ENCODE measurements at regions not wholly inside any gene's neighbourhood (a gene's known extent, or its start where the extent isn't known, plus 50 kb on each side); places are given as distances from the start of the nearest gene placed in this dataset.

GRCh38 chr10:109740436-109740835 is 182.9 kb downstream of the XPNPEP1 start:
- Histone ChIP-seq H3K4me3 (ENCODE audit: low read length in 3 of 3) (no peak overlapping the region), H3K27ac (ENCODE audit: low read depth in 2 of 2, low read length in 2 of 2) (no peak overlapping the region), H3K9ac (ENCODE audit: low read length in 3 of 3) (no peak overlapping the region), H3K36me3 (ENCODE audit: control insufficient read depth in 2 of 3, insufficient read depth in 3 of 3, low read length in 3 of 3) (no peaks in the 10 kb centered on the region), H3K9me3 (ENCODE audit: control insufficient read depth in 2 of 3, insufficient read depth in 1 of 3, low read length in 3 of 3) (no peaks in the 10 kb centered on the region), H3K4me1 (ENCODE audit: control insufficient read depth in 2 of 3, insufficient read depth in 2 of 3, low read depth in 1 of 3, low read length in 3 of 3) (no peaks in the 10 kb centered on the region), H3K27me3 (ENCODE audit: control insufficient read depth, insufficient read depth, low read length) (no peaks in the 10 kb centered on the region)
- DNase-seq: no peak
- TF ChIP-seq CTCF (IDR thresholded peaks at IDR 0.05; ENCODE audit: borderline replicate concordance, extremely low read depth, insufficient read depth): no peak
- intact Hi-C loops (cut with DNase I): no loop called here
- no peak for FAIRE-seq

- Histone ChIP-seq H3K9ac (ENCODE audit: low read length in 3 of 3) (no peak overlapping the region), H3K27ac (ENCODE audit: low read depth in 2 of 2, low read length in 2 of 2) (no peak overlapping the region), H3K9me3 (ENCODE audit: control insufficient read depth in 2 of 3, insufficient read depth in 1 of 3, low read length in 3 of 3) (no peaks in the 10 kb centered on the region), H3K4me1 (ENCODE audit: control insufficient read depth in 2 of 3, insufficient read depth in 2 of 3, low read depth in 1 of 3, low read length in 3 of 3) (no peaks in the 10 kb centered on the region), H3K27me3 (ENCODE audit: control insufficient read depth, insufficient read depth, low read length) (no peaks in the 10 kb centered on the region), H3K36me3 (ENCODE audit: control insufficient read depth in 2 of 3, insufficient read depth in 3 of 3, low read length in 3 of 3) (no peaks in the 10 kb centered on the region), H3K4me3 (ENCODE audit: low read length in 3 of 3) (no peak overlapping the region)
- no peak for DNase-seq
- FAIRE-seq: no peak
- intact Hi-C loops (cut with DNase I): no loop called here
- no peak for TF ChIP-seq CTCF (IDR thresholded peaks at IDR 0.05; ENCODE audit: borderline replicate concordance, extremely low read depth, insufficient read depth)
Measured at GRCh38 chr10:109737626-109738025, 185.7 kb downstream of the XPNPEP1 start.

GRCh38 chr10:109737009-109737408 is 186.3 kb downstream of the XPNPEP1 start:
- TF ChIP-seq CTCF (IDR thresholded peaks at IDR 0.05; ENCODE audit: borderline replicate concordance, extremely low read depth, insufficient read depth): no peak
- DNase-seq (no peak), FAIRE-seq (no peak)
- Histone ChIP-seq H3K9ac (ENCODE audit: low read length in 3 of 3) (no peak overlapping the region), H3K36me3 (ENCODE audit: control insufficient read depth in 2 of 3, insufficient read depth in 3 of 3, low read length in 3 of 3) (no peaks in the 10 kb centered on the region), H3K27me3 (ENCODE audit: control insufficient read depth, insufficient read depth, low read length) (no peaks in the 10 kb centered on the region), H3K4me3 (ENCODE audit: low read length in 3 of 3) (no peak overlapping the region), H3K4me1 (ENCODE audit: control insufficient read depth in 2 of 3, insufficient read depth in 2 of 3, low read depth in 1 of 3, low read length in 3 of 3) (no peaks in the 10 kb centered on the region), H3K27ac (ENCODE audit: low read depth in 2 of 2, low read length in 2 of 2) (no peak overlapping the region), H3K9me3 (ENCODE audit: control insufficient read depth in 2 of 3, insufficient read depth in 1 of 3, low read length in 3 of 3) (no peaks in the 10 kb centered on the region)
- intact Hi-C loops (cut with DNase I): no loop called here

- FAIRE-seq (no peak), DNase-seq (no peak)
- intact Hi-C loops (cut with DNase I): no loop called here
- Histone ChIP-seq H3K4me1 (ENCODE audit: control insufficient read depth in 2 of 3, insufficient read depth in 2 of 3, low read depth in 1 of 3, low read length in 3 of 3) (no peaks in the 10 kb centered on the region), H3K27me3 (ENCODE audit: control insufficient read depth, insufficient read depth, low read length) (no peaks in the 10 kb centered on the region), H3K9ac (ENCODE audit: low read length in 3 of 3) (no peak overlapping the region), H3K9me3 (ENCODE audit: control insufficient read depth in 2 of 3, insufficient read depth in 1 of 3, low read length in 3 of 3) (no peaks in the 10 kb centered on the region), H3K4me3 (ENCODE audit: low read length in 3 of 3) (no peak overlapping the region), H3K36me3 (ENCODE audit: control insufficient read depth in 2 of 3, insufficient read depth in 3 of 3, low read length in 3 of 3) (no peaks in the 10 kb centered on the region), H3K27ac (ENCODE audit: low read depth in 2 of 2, low read length in 2 of 2) (no peak overlapping the region)
- TF ChIP-seq CTCF (IDR thresholded peaks at IDR 0.05; ENCODE audit: borderline replicate concordance, extremely low read depth, insufficient read depth): no peak
Measured at GRCh38 chr10:109735776-109736175, 187.5 kb downstream of the XPNPEP1 start.

Measured in kidney (tissue), 13 donors.